Occipital lobe (tissue), 1 donor: ENCODE measurements at regions not wholly inside any gene's neighbourhood (a gene's known extent, or its start where the extent isn't known, plus 50 kb on each side); places are given as distances from the start of the nearest gene placed in this dataset.
"Not testable (repeated sequence)": the region's sequence is repeated elsewhere in the genome, so short reads cannot be mapped to it uniquely, and the experiment has no call there.

Experiments used
- DNase-seq: peaks from one replicate; lab custom pipeline; 2025; lab: John Stamatoyannopoulos, UW

- DNase-seq, result no peak
Observed at GRCh38 chr14:71324767-71325272, 417.6 kb downstream of the PCNX1 start.

- no peak for DNase-seq
Observed at GRCh38 chr14:71327691-71328090, 420.4 kb downstream of the PCNX1 start.

GRCh38 chr14:71328183-71328582 lies 420.9 kb downstream of the PCNX1 start:
- DNase-seq, result no peak

- DNase-seq, result no peak
Observed at GRCh38 chr14:71328954-71329353, 421.7 kb downstream of the PCNX1 start.

- no peak for DNase-seq
Observed at GRCh38 chr14:71331403-71331802, 424.1 kb downstream of the PCNX1 start.

GRCh38 chr14:71332476-71332875 lies 425.2 kb downstream of the PCNX1 start:
- no peak for DNase-seq

- DNase-seq, result no peak
Observed at GRCh38 chr14:71333705-71334104, 426.4 kb downstream of the PCNX1 start.

- DNase-seq, result no peak
Observed at GRCh38 chr14:71336489-71337192, 429.4 kb downstream of the PCNX1 start.

GRCh38 chr14:71338153-71338552 lies 430.9 kb downstream of the PCNX1 start:
- no peak for DNase-seq

- no peak for DNase-seq
Observed at GRCh38 chr14:71339650-71340415, 432.6 kb downstream of the PCNX1 start.

GRCh38 chr14:71341156-71341555 lies 433.9 kb downstream of the PCNX1 start:
- DNase-seq, result no peak

- DNase-seq, result no peak
Observed at GRCh38 chr14:71343724-71344123, 436.5 kb downstream of the PCNX1 start.

- DNase-seq, result no peak
Observed at GRCh38 chr14:71344506-71344905, 437.2 kb downstream of the PCNX1 start.

- DNase-seq, result no peak
Observed at GRCh38 chr14:71346685-71347084, 439.4 kb downstream of the PCNX1 start.

- no peak for DNase-seq
Observed at GRCh38 chr14:71348394-71348793, 441.1 kb downstream of the PCNX1 start.

- DNase-seq, result no peak
Observed at GRCh38 chr14:71348817-71349216, 441.6 kb downstream of the PCNX1 start.

GRCh38 chr14:71354142-71354541 lies 446.9 kb downstream of the PCNX1 start:
- DNase-seq, result no peak

- DNase-seq, result no peak
Observed at GRCh38 chr14:71354801-71355200, 447.5 kb downstream of the PCNX1 start.

- no peak for DNase-seq
Observed at GRCh38 chr14:71355324-71356201, 448.3 kb downstream of the PCNX1 start.

- DNase-seq, result no peak
Observed at GRCh38 chr14:71358209-71358931, 451.1 kb downstream of the PCNX1 start.

- DNase-seq, result not testable (repeated sequence)
Observed at GRCh38 chr14:71358932-71359421, 451.7 kb downstream of the PCNX1 start.
